HG03460 (cell line): ENCODE measurements at regions not wholly inside any gene's neighbourhood (a gene's known extent, or its start where the extent isn't known, plus 50 kb on each side); places are given as distances from the start of the nearest gene placed in this dataset.

Experiments used
- ATAC-seq: cut with Tn5 transposase; IDR thresholded peaks from one replicate; pipeline ENCODE4 v1.9.1; 2021; ENCODE audit not compliant: unreplicated experiment

DNA sequence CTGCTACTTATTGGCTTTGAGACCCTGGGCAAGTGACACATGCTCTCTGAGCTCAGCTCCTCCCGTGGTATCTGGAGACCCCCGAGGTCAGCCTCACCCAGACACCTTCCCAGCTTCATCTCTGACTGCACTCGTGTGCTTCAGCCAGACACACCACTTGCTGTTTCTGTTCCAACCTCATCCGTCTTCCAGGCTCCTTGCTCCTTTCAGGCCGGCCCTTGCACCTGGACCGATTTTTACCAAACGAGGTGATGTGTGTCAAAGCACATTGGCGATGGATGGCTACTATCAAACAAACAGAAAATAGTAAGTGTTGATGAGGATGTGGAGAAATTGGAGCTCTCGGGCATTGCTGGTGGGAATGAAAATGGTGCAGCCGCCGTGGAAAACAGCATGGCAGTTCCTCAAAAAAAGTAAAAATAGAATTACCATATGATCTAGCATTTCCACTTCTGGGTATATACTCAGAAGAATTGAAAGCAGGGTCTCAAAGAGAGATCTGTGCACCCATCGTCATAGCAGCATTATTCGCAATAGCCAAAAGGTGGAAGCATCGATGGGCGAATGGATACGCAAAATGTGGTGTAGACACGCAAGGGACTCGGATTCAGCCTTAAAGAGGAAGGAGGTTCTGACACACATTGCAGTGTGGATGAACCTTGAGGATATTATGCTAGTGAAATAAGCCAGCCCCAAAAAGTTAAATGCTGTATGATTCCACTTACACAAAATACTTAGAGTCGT, 96.1 kb upstream of the IER5L start:
- no peak for ATAC-seq

DNA sequence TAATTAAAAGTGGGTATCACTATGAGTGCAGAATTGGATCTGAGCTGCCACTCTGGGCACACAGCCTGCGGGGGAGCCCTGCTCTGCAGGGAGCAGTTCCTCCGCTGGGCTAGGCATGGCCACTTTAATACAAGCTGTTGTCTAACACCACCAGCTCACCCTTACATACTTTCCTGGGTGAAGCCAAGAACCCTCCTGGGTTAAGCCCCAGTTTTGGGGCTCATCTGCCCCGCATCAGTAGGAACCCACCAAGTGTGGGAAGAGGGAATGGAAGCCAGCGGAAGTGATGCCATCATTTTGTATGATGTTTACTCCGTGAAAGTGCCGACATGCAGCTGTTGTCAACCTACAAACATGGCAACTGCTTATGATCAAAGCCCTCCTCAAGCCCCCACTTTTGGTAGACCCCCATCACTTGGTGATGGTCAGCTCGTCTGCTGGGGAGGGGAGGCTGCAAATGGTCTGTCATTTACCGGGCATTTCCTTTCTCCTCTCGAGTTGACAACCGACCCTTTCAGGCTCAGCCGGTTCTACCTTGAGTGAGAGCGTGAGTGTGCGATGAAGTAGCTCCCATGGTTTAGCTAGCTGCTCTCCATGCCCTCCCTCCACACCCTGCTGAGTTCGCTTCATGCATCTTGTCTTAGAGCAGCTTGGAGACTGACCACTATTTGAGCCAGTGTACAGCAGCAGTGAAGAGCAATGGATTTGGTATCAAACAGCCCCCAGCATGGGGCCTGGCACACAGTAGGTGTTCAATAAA, 95.3 kb upstream of the IER5L start:
- no peak for ATAC-seq

DNA sequence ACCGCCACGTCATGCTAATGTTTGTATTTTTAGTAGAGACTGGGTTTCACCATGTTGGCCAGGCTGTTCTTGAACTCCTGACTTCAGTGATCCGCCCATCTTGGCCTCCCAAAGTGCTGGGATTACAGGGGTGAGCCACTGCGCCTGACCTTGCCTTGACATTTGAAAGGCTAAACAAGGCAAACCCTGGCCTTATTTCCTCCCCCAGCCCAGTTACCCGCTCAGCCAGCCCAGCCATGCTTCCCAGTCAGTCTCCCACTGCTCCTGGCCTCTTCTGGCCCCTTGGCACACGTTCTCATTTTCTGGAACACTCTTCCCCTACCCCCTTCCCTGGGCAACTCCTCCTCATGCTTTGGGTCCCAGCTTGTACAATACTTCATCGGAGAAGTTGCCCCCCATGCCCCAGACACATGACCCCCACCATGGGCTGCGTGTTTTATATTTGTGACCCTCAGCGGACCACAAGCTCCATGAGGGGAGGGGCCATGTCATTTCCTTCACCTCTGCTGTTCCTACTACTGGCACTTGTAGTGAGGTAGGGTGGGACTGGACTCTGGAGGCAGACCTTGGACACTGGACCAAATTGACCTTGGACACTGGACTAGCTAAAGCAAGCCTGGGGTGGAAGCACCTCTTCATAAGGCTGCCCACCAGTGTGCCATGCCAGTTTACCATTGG, 94.4 kb upstream of the IER5L start:
- ATAC-seq: no peak

DNA sequence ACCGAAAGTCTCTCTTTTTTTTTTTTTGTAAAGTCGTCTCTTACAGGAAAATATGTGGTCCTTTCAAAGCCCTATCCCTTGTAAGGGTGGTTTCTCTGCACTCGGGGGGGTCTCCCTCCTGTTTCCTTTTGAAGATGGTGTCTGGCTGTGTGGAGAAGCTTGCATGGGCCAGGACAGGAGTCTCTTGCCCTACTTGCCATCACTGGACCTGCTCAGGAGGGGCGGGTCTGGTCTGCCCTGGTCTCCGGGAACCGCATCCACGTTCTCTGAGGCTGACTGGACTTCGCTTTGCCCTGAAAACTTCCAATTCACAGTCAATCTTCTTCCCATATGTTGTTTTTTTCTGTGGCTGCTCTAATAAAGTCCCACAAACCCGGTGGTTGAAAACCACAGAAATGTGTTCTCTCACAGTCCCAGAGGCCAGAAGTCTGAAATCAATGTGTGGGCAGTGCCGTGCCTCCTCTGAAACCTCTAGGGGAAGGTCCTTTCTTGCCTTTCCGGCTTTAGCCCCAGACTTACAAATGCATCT, 92.9 kb upstream of the IER5L start:
- peak; percentile 63 for ATAC-seq

DNA sequence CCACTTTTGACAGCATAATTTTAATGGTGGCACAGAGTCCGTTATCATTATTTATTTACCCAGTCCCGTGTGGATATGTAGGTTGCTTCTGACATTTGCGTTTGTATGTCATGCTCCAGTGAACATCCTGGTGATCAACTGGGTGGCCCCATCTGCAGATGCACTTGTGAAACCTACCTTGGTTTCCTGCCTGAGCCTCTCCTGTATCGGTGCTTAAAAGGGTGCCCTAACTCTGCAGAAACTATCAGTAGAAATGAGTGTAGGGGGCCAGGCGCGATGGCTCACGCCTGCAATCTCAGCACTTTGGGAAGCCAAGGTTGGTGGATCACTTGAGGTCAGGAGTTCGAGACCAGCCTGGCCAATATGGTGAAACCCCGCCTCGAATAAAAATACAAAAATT, 92.1 kb upstream of the IER5L start:
- ATAC-seq: peak; percentile 64

DNA sequence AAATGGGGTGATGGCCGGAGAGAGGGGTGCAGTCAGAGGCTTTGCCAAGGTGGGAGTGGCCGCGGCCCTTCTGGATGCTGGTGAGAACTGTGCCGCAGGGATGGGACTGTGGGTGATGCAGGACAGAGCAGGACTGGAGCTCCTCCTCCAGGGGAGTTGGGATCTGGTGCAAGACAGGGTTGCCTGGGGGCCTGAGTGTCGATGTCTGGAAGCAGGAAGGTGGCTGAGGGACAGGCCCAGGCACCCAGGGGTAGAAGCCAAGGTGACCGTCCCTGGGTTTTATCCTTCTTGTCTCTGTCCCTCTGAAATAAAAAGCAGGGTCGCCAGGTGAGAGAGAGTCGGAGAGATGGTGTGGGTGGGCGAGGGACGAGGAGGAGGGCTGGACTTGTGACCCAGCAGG, 89.1 kb upstream of the IER5L start:
- ATAC-seq: no peak

DNA sequence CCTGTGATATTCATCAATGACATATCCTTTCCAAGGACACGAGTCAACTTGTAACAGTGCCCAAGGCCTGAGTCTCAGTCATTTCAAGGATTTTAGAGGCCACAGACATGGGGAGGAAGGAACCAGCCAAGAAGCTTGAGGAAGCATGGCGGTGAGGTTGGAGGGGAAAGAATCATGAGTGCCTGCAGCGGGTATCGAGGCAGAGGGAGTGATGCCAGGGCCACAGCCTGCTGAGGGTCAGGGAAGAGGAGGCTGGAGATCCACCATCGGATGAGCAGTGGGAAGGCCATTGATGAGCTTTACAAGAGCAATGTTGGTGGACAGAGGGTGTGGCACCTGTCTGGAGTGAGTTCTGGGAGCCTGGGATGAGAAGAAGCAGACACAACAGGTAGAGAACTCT, 88.5 kb upstream of the IER5L start:
- no peak for ATAC-seq

DNA sequence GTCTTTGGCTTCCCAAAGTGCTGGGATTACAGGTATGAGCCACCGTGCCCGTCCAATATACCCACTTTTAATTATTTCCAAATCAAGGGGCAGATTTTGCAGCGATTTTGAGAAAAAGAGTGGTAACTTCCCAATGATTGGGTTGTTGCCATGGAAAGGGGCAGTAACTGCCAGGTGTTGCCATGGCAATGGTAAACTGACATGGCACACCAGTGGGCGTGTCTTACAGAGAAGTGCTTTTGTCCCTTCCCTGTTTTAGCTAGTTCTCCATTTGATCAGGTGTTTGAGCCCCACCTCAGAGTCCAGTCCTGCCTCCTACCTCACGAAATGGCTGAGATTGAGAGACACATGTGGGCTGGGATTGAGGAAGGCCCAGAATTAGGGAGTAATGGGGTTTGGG, 86.3 kb upstream of the IER5L start:
- no peak for ATAC-seq

DNA sequence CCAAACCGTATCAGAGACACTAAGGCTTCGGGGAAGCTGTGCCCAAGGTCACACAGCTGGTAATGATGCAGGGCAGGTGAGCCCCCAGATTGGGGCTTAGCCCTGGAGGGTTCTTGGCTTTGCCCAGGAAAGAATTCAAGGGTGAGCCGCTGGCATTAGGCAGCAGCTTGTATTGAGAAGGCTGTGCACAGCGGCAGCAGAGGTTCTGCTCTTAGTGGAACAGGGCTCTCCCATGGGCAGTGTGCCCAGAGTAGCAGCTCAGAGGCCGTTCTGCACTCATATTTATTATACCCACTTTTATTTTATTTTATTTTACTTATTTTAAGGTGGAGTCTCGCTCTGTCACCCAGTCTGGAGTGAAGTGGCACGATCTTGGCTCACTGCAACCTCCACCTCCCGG, 85.8 kb upstream of the IER5L start:
- ATAC-seq: no peak

DNA sequence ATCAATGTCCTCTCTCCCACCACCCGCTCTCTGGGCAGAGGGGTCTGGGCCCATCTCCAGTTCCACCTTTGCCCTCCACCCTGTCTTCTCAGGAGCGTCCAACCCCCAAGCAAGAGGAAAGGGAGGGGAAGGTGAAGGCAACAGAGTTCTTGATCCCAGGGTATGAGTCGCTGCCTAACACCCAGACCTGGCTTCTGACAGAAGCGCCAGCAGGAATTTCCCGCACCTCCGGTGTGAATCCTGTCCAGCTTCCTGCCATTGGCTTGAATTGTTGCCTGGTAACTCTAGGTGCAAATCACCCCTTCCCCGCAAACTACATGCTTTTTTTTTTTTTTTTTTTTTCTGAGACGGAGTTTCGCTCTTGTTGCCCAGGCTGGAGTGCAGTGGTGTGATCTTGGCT, 84.2 kb upstream of the IER5L start:
- no peak for ATAC-seq

DNA sequence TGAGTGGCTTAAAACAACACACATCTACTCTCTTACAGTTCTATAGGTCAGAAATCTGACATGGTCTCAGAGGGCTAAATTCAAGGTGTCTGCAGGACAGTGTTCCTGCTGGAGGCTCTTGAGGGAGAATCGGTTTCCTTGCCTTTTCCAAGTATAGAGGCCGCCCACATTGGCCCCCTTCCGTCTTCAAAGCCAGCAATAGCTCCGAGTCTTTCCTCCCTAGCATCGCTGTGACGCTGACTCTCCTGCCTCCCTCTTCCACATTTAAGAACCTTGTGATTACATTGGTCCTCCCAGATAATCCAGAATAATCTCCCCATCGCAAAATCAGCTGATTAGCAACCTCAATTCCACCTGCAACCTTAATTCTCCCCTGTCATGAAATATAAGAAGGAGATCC, 81.3 kb upstream of the IER5L start:
- no peak for ATAC-seq

DNA sequence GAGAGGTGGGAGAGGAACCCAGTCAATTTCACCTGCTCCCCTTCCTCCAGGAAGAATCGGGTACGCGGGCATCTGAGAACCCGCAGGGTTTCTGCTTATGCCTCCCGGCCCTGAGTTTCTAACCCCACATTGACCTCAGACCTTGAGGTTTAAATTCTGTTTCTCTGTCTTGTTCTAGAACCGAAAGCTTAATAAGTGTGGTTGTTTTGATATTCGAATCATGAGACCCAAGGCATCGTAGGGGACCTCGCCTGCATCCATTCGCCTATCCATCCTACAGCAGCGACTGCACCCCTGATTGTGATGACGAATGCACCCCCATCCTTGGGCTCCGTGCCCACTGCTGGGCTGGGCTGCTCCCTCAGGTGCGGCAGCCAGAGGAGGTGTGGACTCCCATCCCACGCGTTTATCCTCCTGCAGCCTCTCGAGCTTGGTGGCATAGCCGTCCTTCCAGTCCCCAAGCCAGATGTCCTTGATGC, 80.8 kb upstream of the IER5L start:
- ATAC-seq: no peak

DNA sequence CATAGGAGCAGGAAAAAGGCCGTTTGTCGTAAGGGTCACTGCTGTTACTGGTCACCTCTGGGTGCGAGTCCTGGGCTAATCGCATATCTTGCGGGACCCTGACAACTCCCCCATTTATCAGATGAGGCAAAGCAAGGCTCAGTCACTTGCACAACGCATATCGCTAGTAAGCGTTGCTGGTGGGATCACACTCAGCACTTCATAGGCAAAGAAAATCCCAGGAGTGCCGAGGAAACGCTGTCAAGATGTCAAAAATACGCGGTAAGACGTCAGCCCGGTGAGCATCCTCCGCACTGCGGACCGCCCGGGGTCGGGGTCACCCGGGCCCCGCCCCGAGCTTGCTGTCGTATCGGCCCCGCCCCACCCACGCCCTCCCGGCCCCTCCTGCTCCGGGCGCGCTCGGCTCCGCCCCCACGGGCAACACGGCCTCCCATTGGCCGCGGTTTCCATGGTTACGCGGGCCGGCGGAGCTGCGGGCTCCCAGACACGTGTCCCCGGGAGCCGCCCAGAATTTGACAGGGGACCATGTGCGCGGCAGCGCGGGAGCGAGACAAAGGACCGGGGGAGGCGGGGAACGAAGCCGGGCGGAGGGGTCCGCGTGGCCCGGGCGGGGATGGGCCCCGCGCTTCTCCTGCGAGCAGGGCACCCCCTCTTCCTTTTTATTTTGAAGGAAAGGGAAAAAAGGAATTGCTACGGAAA, 80.2 kb upstream of the IER5L start:
- no peak for ATAC-seq

DNA sequence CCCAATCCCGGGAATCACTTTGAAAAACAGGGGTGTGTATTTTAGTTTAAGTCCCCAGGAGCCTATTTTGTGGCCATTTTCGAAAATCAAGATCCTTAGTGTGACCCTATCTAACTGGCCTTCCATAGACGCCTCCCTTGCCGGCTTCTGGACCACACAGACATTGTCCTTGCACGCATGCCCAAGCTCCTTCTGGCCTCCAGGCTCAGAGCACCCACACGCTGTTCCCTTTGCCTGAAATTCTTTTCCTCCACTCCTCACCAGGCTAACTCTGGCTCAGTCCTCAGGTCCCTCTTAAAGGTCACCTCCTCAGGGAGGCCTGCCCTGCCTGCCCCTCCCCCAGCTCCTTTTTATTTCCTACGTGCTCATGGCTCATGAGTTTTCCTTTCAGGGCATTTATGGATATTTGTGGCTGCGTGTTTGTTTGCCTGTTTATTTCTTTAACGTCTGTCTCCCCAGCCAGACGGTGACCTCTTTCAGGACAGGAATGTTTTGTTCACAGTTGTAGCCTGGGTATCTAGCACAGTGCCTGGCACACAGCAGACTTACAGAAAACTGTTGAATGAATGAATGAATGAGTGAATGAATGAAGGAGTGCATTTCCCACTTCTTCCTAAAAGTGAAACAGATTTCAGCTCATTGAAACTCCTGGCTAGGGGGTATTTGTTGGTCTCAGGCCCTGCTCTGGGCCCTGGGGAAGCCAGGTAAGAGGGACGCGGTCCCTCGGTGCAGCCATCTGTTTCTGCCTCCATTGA, 79.1 kb upstream of the IER5L start:
- no peak for ATAC-seq

DNA sequence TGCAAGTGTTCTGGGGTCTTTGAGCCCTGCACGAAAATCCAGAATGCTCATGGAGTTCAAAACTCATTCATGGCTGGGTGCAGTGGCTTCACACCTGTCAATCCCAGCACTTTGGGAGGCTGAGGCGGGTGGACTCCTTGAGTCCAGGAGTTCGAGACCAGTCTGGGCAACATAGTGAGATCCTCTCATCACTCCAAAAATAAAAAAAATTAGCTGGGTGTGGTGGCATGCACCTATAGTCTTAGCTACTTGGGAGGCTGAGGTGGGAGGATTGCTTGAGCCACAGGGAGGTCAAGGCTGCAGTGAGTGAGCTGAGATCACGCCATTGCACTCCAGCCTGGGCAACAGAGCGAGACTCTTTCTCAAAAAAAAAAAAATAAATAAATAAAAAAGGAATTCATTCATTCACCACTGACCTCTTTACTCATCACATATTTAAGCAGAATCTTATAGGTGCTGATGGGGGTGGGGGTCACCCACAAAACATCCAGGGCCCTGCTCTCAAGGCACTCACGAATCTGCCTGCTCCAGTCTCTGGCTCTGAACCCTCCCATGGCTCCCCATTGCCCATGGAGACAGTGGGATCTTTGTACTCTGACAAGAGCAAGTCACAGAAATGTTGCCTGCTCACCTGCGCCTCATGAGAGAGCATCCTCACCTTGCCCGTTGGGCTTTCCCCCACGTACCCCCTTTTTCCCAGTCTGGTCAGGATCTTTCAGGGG, 76.7 kb upstream of the IER5L start:
- ATAC-seq: no peak

DNA sequence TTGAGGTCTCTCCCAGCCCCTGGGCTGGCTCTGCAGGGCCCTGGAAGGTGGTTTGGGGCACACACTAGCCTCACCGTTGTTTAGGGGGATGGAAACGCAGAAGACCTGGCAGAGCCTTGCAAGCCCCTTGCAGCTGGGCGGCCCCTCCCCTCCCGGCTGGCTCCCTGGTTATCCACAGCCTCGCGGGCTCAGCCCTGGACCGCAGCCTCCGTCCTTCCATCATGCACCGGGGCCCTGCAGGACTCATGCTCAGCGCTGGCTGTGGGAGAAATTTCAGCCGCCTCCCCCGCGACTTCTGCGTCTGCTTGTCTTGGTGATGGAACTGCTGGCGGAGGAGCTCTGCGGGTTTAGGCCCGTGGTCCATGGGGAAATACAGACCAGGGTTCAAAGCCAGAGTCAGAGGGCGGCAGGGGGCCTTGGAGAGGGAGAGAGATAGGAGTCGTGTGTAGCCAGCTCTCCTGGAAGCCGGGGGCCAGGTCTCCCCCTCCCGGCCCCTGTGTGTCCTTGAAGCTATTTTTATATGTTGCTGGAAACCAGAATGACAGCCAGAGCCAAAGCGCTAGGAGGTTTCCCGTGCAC, 75.8 kb upstream of the IER5L start:
- ATAC-seq: no peak

DNA sequence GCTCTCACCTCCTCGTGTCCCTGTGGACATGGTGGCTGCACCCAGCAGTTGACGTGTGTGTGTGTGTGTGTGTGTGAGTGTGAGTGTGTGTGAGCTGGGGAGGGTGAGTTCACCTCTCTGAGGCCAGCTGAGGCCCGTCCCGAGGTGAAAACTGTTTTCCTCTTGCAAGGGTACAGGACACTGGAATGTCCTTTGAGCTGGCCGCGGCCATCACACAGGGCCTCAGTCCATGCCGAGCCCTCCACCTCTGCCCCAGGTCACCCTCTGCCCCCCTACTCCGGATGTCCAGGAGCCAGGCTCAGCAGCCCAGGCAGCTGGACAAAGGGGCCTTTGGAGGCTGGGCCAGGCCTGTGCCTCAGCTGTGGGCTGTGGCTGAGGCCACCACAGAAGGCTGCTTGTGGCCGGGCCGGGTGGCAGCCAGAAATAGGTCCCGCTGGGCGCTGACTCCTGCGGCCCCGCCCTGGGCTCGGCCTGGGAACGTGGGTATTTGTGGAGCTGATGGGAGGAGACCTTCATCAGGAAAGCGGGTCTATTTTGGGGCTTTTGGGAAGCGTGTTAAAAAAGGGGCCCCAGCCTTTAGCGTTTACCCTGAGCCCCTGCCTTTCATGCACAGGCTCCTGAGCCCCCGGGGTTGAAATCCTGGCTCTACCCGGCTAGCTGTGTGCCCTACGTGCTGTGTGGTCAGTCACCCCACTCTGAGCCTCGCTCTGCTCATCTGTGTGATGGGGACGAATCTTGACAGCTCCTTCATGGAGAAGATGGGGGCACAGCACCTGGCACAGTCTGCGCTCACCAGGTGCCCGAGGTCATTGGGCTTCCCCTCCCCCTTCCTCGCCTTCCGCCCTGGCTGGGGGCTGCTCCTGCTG, 75.1 kb upstream of the IER5L start:
- no peak for ATAC-seq

DNA sequence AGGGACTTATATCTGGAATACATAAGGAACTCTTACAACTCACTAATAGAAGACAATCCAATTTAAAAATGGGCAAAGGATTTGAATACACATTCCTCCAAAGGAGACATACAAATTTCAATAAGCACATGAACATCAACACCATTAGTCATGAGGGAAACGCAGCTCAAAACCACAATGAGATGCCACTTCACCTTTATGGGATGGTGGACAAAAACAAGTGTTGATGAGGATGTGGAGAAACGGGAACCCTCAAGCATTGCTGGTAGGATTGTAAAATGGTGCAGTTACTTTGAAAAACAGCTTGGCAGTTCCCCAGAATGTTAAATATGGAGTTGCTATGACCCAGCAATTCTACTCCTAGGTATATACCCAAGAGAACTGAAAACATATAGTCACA, 72.7 kb upstream of the IER5L start:
- ATAC-seq: no peak
